ENCODE measurements at regions not wholly inside any gene's neighbourhood (a gene's known extent, or its start where the extent isn't known, plus 50 kb on each side); places are given as distances from the start of the nearest gene placed in this dataset.

DNA sequence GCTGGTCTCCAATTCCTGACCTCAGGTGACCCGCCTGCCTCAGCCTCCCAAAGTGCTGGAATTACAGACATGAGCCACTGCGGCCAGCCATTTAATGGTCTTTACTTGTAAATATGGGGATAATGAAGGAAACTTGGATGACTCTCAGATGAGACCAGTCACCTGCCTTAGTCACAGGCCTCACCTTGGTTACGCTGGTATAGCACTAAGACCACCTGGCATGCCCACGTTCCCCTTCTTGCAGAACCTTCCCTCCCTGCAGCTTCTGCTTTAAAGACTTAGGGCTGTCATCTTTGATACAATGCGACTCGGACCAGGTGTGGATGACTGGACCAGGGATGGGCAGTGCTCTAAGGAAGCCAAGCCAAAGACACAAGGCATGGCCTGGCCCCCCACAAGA, 629.9 kb downstream of the CCDC171 start:
- Histone ChIP-seq H3K9me3 (ENCODE audit: insufficient read depth, low read depth) (no peaks in the 10 kb centered on the region), H3K4me2 (no peak overlapping the region), H3K79me2 (ENCODE audit: low read depth) (no peaks in the 10 kb centered on the region), H3K4me3 (no peak overlapping the region), H3K27ac (no peak overlapping the region), H2AFZ (no peak overlapping the region), H3K36me3 (ENCODE audit: low read depth) (no peaks in the 10 kb centered on the region), H3K27me3 (ENCODE audit: insufficient read depth, low read depth) (no peaks in the 10 kb centered on the region), H4K20me1 (ENCODE audit: insufficient read depth) (no peaks in the 10 kb centered on the region), H3K9me2 (ENCODE audit: insufficient read depth) (no peaks in the 10 kb centered on the region), H3K4me1 (replicated peaks; ENCODE audit: insufficient read depth) (no peaks in the 10 kb centered on the region), H3F3A (ENCODE audit: insufficient read depth, low read depth) (no peaks in the 10 kb centered on the region)
- ChIA-PET CTCF (no interaction called here), POLR2A (ENCODE audit: unreplicated experiment) (no interaction called here)
- no peak for TF ChIP-seq EZH2 (IDR thresholded peaks at IDR 0.05; ENCODE audit: low read depth)
- TF ChIP-seq, protein P1, sequence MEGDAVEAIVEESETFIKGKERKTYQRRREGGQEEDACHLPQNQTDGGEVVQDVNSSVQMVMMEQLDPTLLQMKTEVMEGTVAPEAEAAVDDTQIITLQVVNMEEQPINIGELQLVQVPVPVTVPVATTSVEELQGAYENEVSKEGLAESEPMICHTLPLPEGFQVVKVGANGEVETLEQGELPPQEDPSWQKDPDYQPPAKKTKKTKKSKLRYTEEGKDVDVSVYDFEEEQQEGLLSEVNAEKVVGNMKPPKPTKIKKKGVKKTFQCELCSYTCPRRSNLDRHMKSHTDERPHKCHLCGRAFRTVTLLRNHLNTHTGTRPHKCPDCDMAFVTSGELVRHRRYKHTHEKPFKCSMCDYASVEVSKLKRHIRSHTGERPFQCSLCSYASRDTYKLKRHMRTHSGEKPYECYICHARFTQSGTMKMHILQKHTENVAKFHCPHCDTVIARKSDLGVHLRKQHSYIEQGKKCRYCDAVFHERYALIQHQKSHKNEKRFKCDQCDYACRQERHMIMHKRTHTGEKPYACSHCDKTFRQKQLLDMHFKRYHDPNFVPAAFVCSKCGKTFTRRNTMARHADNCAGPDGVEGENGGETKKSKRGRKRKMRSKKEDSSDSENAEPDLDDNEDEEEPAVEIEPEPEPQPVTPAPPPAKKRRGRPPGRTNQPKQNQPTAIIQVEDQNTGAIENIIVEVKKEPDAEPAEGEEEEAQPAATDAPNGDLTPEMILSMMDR (conservative IDR thresholded peaks at IDR 0.05), result no peak
- no peak for DNase-seq
- no TSS peak for BruUV-seq (replicated peaks)
- intact Hi-C loops (cut with micrococcal nuclease; ENCODE audit: unreplicated experiment), result no loop called here

DNA sequence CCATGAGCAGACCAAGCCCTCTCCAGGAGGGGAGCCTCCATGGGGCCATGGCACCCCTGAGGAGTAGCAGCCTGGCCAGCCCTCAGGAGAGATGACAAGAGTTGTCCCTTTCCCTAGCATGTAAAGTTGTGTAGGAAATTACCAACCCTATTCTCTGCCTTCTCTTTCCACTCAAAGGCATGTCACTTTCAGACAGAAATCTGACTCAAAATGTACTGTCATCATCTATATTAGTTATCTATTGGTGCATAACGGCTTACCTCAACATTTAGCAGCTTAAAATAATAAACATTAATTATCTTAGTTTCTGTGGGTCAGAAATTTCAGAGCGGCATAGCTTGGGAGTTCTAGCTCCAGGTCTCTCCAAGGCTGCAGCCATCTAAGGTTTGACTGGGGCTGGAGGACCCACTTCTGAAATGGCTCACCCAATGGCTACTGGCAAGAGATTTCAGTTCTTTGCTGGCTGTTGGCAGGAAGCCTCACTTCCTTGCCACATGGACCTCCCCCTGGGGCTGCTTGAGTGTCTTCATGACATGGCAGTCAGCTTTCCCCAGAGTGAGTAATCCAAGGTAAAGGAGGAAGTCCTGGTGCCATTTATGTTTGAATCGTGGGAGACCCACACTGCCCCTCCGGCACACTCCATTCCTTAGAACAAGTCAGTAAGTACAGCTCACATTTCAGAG, 632.3 kb downstream of the CCDC171 start:
- H3K4me3 ChIP-seq, result no peak overlapping the region
- no peaks in the 10 kb centered on the region for H3K27me3 ChIP-seq (ENCODE audit: insufficient read depth, low read depth)
- H3K27ac ChIP-seq, result no peak overlapping the region
- ChIA-PET CTCF (no interaction called here), POLR2A (ENCODE audit: unreplicated experiment) (no interaction called here)
- no peaks in the 10 kb centered on the region for H3K9me3 ChIP-seq (ENCODE audit: insufficient read depth, low read depth)
- intact Hi-C loops (cut with micrococcal nuclease; ENCODE audit: unreplicated experiment), result no loop called here
- H3K4me1 ChIP-seq (replicated peaks; ENCODE audit: insufficient read depth), result no peaks in the 10 kb centered on the region
- no peaks in the 10 kb centered on the region for H3K9me2 ChIP-seq (ENCODE audit: insufficient read depth)
- no peaks in the 10 kb centered on the region for H3K36me3 ChIP-seq (ENCODE audit: low read depth)
- no TSS peak for BruUV-seq (replicated peaks)
- no peak overlapping the region for H2AFZ ChIP-seq
- no peak for DNase-seq
- no peaks in the 10 kb centered on the region for H3K79me2 ChIP-seq (ENCODE audit: low read depth)
- H3K4me2 ChIP-seq, result no peak overlapping the region
- no peaks in the 10 kb centered on the region for H4K20me1 ChIP-seq (ENCODE audit: insufficient read depth)
- H3F3A ChIP-seq (ENCODE audit: insufficient read depth, low read depth), result no peaks in the 10 kb centered on the region
- no peak for TF ChIP-seq EZH2 (IDR thresholded peaks at IDR 0.05; ENCODE audit: low read depth)
- TF ChIP-seq, protein P1 (conservative IDR thresholded peaks at IDR 0.05), result no peak

DNA sequence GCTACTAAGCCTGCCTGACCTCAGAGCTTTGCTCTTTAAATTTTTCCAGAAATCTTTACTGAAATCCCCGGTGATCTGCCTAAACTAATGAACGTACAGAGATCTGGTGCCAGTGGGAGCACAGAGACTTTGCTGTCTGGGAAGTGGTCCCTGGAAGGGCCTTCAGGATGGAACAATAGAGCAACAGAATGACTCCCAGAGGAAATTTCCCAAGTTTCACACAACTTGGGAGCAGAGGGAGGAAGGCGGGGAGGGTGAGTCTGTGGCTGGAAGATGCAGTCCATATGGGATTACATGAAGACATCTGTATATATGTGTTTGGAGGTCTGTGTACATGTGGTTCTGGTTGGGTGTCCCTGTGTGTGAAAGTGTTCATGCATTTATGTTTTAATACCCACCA, 638.3 kb downstream of the CCDC171 start:
- Histone ChIP-seq H3F3A (ENCODE audit: insufficient read depth, low read depth) (no peaks in the 10 kb centered on the region), H3K9me2 (ENCODE audit: insufficient read depth) (no peaks in the 10 kb centered on the region), H3K79me2 (ENCODE audit: low read depth) (no peaks in the 10 kb centered on the region), H3K27ac (no peak overlapping the region), H3K27me3 (ENCODE audit: insufficient read depth, low read depth) (no peaks in the 10 kb centered on the region), H3K9me3 (ENCODE audit: insufficient read depth, low read depth) (no peaks in the 10 kb centered on the region), H3K4me1 (replicated peaks; ENCODE audit: insufficient read depth) (peaks cover 11% of the 10 kb centered on the region; the same call in 1 of the 2 replicates), H3K36me3 (ENCODE audit: low read depth) (no peaks in the 10 kb centered on the region), H3K4me2 (no peak overlapping the region), H2AFZ (no peak overlapping the region), H4K20me1 (ENCODE audit: insufficient read depth) (no peaks in the 10 kb centered on the region), H3K4me3 (no peak overlapping the region)
- BruUV-seq (replicated peaks), result no TSS peak
- intact Hi-C loops (cut with micrococcal nuclease; ENCODE audit: unreplicated experiment), result loop anchor here (5.0 to 10.0 kb wide), 4 partner anchors 51 to 319 kb away; no protein-coding TSS in a partner anchor
- DNase-seq, result no peak
- POLR2A ChIA-PET (ENCODE audit: unreplicated experiment), result interaction anchor here (0.6 kb wide), 1 partner anchor 52 kb away, joined by 3 read pairs; no protein-coding TSS in a partner anchor
- CTCF ChIA-PET, result no interaction called here
- TF ChIP-seq EZH2 (IDR thresholded peaks at IDR 0.05; ENCODE audit: low read depth), result no peak
- TF ChIP-seq, protein P1 (conservative IDR thresholded peaks at IDR 0.05), result no peak
